IMR-90 (cell line): ENCODE measurements at regions not wholly inside any gene's neighbourhood (a gene's known extent, or its start where the extent isn't known, plus 50 kb on each side); places are given as distances from the start of the nearest gene placed in this dataset.

Source experiments
- BHLHE40 ChIP-seq: fragments of 150-350 bp; IDR thresholded peaks from 2 replicates; pipeline ENCODE4 v1.6.1; 2016; ENCODE audit warnings: mild to moderate bottlenecking, low read depth, low read length
- CEBPB ChIP-seq: IDR thresholded peaks from 2 replicates; pipeline ENCODE4 v1.6.1; 2012; ENCODE audit warnings: low read depth, low read length, improper control_type of control experiment
- CHD1 ChIP-seq: IDR thresholded peaks from 2 replicates; pipeline ENCODE4 v1.6.1; 2012; ENCODE audit warnings: low read depth, low read length, improper control_type of control experiment
- CTCF ChIP-seq: conservative IDR thresholded peaks from 2 replicates; pipeline ENCODE4 v1.5.1; 2012; ENCODE audit warnings: mild to moderate bottlenecking, low read depth, low read length, improper control_type of control experiment
- FOS ChIP-seq: fragments of 150-350 bp; IDR thresholded peaks from 2 replicates; pipeline ENCODE4 v1.6.1; 2016; ENCODE audit warnings: low read depth, low read length
- NFE2L2 ChIP-seq: fragments of 150-350 bp; IDR thresholded peaks from 2 replicates; pipeline ENCODE4 v1.6.1; 2016; ENCODE audit warnings: low read depth, mild to moderate bottlenecking, low read length
- POLR2A ChIP-seq: IDR thresholded peaks from 2 replicates; pipeline ENCODE4 v1.6.1; 2012; ENCODE audit warnings: mild to moderate bottlenecking, low read depth, low read length
- RCOR1 ChIP-seq: IDR thresholded peaks from 2 replicates; pipeline ENCODE4 v1.6.1; 2012; ENCODE audit warnings: mild to moderate bottlenecking, low read length, improper control_type of control experiment; ENCODE audit not compliant: insufficient replicate concordance
- RFX5 ChIP-seq: IDR thresholded peaks from 2 replicates; pipeline ENCODE4 v1.8.0; 2012; ENCODE audit warnings: low read depth, mild to moderate bottlenecking, low read length, moderate library complexity
- SMC3 ChIP-seq: fragments of 150-350 bp; IDR thresholded peaks from 2 replicates; pipeline ENCODE4 v1.6.1; 2016; ENCODE audit warnings: low read depth, mild to moderate bottlenecking, antibody characterized with exemption, low read length, moderate library complexity
- USF2 ChIP-seq: fragments of 150-350 bp; IDR thresholded peaks from 2 replicates; pipeline ENCODE4 v1.6.1; 2017; ENCODE audit warnings: mild to moderate bottlenecking, antibody characterized with exemption, low read length, low read depth

- TF ChIP-seq CTCF (no peak), RCOR1 (no peak), SMC3 (no peak), POLR2A (no peak), USF2 (no peak), FOS (no peak), CEBPB (no peak), BHLHE40 (no peak), CHD1 (no peak), RFX5 (no peak), NFE2L2 (no peak)
These were observed 729.7 kb upstream of the USP15 start for GRCh38 chr12:61530456-61530855.
